ENCODE measurements at regions not wholly inside any gene's neighbourhood (a gene's known extent, or its start where the extent isn't known, plus 50 kb on each side); places are given as distances from the start of the nearest gene placed in this dataset.
A peak's percentile ranks its signal among the peaks of the same experiment; 100 is the strongest.

GRCh38 chr4:181043486-181043885 lies 1199.7 kb upstream of the TENM3 start:
- TF ChIP-seq CTCF (IDR thresholded peaks at IDR 0.05; ENCODE audit: low read depth, low read length) = no peak
- DNase-seq (ENCODE audit: extremely low read depth, low read depth) = no peak

- TF ChIP-seq CTCF (IDR thresholded peaks at IDR 0.05; ENCODE audit: low read depth, low read length) = no peak
- no peak for DNase-seq (ENCODE audit: extremely low read depth, low read depth)
These were observed 1196.4 kb upstream of the TENM3 start for GRCh38 chr4:181046809-181047208.

DNA sequence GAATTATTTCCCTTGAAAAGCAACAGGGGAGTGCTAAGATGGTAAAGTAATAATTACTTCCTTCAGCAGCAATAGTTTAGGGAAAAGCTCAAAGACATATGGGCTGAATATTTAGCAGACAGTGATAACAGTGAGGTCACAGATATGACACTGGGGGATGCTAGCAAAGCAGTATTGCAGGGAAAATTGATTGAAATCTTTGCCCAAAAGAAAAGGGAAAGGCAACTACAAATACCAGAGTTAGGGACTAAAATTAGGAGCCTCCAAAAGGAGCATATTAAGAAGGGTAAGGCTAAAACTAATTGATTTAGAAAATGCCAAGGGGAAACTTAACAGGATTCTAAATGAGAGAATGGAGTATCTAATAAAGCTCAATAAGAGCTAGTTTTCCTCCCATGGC lies 1191.3 kb upstream of the TENM3 start:
- no peak for TF ChIP-seq CTCF (IDR thresholded peaks at IDR 0.05; ENCODE audit: low read depth, low read length)
- no peak for DNase-seq (ENCODE audit: extremely low read depth, low read depth)

GRCh38 chr4:181061787-181062186 lies 1181.4 kb upstream of the TENM3 start:
- no peak for DNase-seq (ENCODE audit: extremely low read depth, low read depth)
- TF ChIP-seq CTCF (IDR thresholded peaks at IDR 0.05; ENCODE audit: low read depth, low read length) = no peak

DNA sequence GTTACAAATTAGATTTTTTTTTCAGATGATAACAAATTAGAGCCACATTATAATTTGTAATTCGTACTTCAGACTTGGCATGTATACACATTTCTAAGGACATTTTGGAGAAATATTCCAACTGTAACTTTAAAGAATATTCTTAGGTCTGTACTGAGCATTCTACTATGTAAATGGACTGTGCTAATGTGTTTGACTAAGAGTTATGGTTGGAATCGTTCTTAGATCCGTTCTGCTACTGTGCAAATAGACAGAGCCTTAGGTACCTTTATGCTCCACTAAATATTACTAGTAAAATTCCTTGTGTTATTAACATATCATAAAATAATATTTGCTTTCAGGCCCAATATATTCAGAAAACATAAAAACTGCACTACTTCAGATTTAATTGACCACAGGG lies 1180.0 kb upstream of the TENM3 start:
- no peak for TF ChIP-seq CTCF (IDR thresholded peaks at IDR 0.05; ENCODE audit: low read depth, low read length)
- no peak for DNase-seq (ENCODE audit: extremely low read depth, low read depth)

DNA sequence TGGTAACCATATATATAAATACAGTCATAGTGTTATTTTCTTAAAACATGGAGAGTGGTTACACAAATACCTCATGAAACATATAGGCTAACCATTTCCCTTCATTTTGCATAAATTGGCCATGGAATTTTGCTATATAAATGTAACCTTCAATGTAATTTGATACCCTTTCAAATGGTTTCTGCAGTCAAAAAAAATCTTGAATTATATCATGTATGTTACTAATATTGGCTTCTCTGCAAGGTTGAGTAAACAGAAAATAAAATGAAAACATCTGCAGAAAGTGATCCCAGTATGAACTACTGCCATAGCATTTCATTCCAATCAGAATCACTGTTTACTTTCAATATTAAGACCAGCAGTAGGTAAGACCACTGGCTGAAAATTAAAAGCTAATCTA lies 1165.9 kb upstream of the TENM3 start:
- no peak for TF ChIP-seq CTCF (IDR thresholded peaks at IDR 0.05; ENCODE audit: low read depth, low read length)
- DNase-seq (ENCODE audit: extremely low read depth, low read depth) = peak; percentile 20

GRCh38 chr4:181078196-181078595 lies 1165.0 kb upstream of the TENM3 start:
- peak; percentile 32 for DNase-seq (ENCODE audit: extremely low read depth, low read depth)
- TF ChIP-seq CTCF (IDR thresholded peaks at IDR 0.05; ENCODE audit: low read depth, low read length) = no peak
